B cell (primary cell): ENCODE measurements at regions not wholly inside any gene's neighbourhood (a gene's known extent, or its start where the extent isn't known, plus 50 kb on each side); places are given as distances from the start of the nearest gene placed in this dataset.

Experiments
- EZH2 ChIP-seq: IDR thresholded peaks from 2 replicates; pipeline ENCODE4 v1.6.1; 2012; ENCODE audit warnings: borderline replicate concordance, low read depth, mild to moderate bottlenecking, moderate library complexity, low read length; ENCODE audit not compliant: insufficient read depth, poor library complexity, severe bottlenecking
- TF ChIP-seq, protein P1 (sequence below): fragments of 200-600 bp; IDR thresholded peaks from one replicate; pipeline ENCODE4 v1.8.0; 2022; ENCODE audit warnings: antibody characterized with exemption, mild to moderate bottlenecking

GRCh38 chr2:183901931-183902330 lies 696.4 kb upstream of the ZNF804A start:
- TF ChIP-seq, protein P1, sequence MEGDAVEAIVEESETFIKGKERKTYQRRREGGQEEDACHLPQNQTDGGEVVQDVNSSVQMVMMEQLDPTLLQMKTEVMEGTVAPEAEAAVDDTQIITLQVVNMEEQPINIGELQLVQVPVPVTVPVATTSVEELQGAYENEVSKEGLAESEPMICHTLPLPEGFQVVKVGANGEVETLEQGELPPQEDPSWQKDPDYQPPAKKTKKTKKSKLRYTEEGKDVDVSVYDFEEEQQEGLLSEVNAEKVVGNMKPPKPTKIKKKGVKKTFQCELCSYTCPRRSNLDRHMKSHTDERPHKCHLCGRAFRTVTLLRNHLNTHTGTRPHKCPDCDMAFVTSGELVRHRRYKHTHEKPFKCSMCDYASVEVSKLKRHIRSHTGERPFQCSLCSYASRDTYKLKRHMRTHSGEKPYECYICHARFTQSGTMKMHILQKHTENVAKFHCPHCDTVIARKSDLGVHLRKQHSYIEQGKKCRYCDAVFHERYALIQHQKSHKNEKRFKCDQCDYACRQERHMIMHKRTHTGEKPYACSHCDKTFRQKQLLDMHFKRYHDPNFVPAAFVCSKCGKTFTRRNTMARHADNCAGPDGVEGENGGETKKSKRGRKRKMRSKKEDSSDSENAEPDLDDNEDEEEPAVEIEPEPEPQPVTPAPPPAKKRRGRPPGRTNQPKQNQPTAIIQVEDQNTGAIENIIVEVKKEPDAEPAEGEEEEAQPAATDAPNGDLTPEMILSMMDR = no peak
- no peak for TF ChIP-seq EZH2
